PC-3 (cell line): ENCODE measurements at regions not wholly inside any gene's neighbourhood (a gene's known extent, or its start where the extent isn't known, plus 50 kb on each side); places are given as distances from the start of the nearest gene placed in this dataset.

ENCODE experiments used
- ATAC-seq: fragments of 200-7000 bp; cut with Tn5 transposase; 2 replicates; pipeline ENCODE4 v1.9.1; 2020; ENCODE audit warnings: mild to moderate bottlenecking, moderate library complexity
- BruUV-seq: library from RNA; stranded (reverse); fragments of 400-500 nt; replicated peaks from 2 replicates; lab custom pipeline; 2021; lab: Mats Ljungman, UMichigan
- CTCF ChIA-PET: fragments of 300-600 bp; sonication (Branson Sonifier 250); formaldehyde crosslinking; loops from one replicate; lab custom pipeline; 2022; ENCODE audit warnings: antibody characterized with exemption; lab: Charles Lee
- POLR2A ChIA-PET: fragments of 300-600 bp; sonication (Branson Sonifier 250); formaldehyde crosslinking; loops from one replicate; lab custom pipeline; 2022; ENCODE audit warnings: antibody characterized with exemption; ENCODE audit not compliant: unreplicated experiment; lab: Charles Lee
- DNase-seq: peaks from one replicate; pipeline ENCODE4 v3.0.0-alpha.2; 2015
- H2AFZ ChIP-seq: fragments of 300-600 bp; sonication (generic); 2 replicates; pipeline ENCODE4 v1.6.0; 2016; ENCODE audit warnings: antibody characterized with exemption, low read length
- H3F3A ChIP-seq: fragments of 300-600 bp; sonication (generic); one replicate; pipeline ENCODE4 v1.6.0; 2017; ENCODE audit warnings: antibody characterized with exemption, low read length, control low read depth, mild to moderate bottlenecking; ENCODE audit not compliant: unreplicated experiment
- H3K27ac ChIP-seq: fragments of 300-600 bp; sonication (generic); 2 replicates; pipeline ENCODE4 v1.5.1; 2016; ENCODE audit warnings: mild to moderate bottlenecking, low read length
- H3K27me3 ChIP-seq: fragments of 300-600 bp; sonication (generic); 2 replicates; pipeline ENCODE4 v1.6.1; 2016; ENCODE audit warnings: low read length, mixed read lengths
- H3K36me3 ChIP-seq: fragments of 300-600 bp; sonication (generic); 2 replicates; pipeline ENCODE4 v1.6.1; 2016; ENCODE audit warnings: low read depth, mixed run types, low read length, mixed read lengths
- H3K4me1 ChIP-seq: fragments of 300-600 bp; sonication (generic); 2 replicates; pipeline ENCODE4 v1.5.1; 2016; ENCODE audit warnings: low read length; ENCODE audit not compliant: insufficient read depth
- H3K4me2 ChIP-seq: fragments of 300-600 bp; sonication (generic); 2 replicates; pipeline ENCODE4 v1.6.0; 2016; ENCODE audit warnings: low read length
- H3K4me3 ChIP-seq: fragments of 300-600 bp; sonication (generic); 2 replicates; pipeline ENCODE4 v1.5.1; 2016; ENCODE audit warnings: mild to moderate bottlenecking, low read length, mixed read lengths
- H3K79me2 ChIP-seq: fragments of 300-600 bp; sonication (generic); 2 replicates; pipeline ENCODE4 v1.6.1; 2017; ENCODE audit warnings: low read length, mixed read lengths
- H3K9ac ChIP-seq: fragments of 300-600 bp; sonication (generic); 2 replicates; pipeline ENCODE4 v1.6.0; 2016; ENCODE audit warnings: mild to moderate bottlenecking, low read length
- H3K9me2 ChIP-seq: fragments of 300-600 bp; sonication (generic); replicated peaks from 2 replicates; pipeline ENCODE4 v1.6.1; 2016; ENCODE audit warnings: mixed run types, low read length, mixed read lengths
- H3K9me3 ChIP-seq: fragments of 300-600 bp; sonication (generic); 2 replicates; pipeline ENCODE4 v1.6.1; 2016; ENCODE audit warnings: low read length, mixed read lengths
- H4K20me1 ChIP-seq: fragments of 300-600 bp; sonication (generic); 2 replicates; pipeline ENCODE4 v1.6.1; 2016; ENCODE audit warnings: low read length, mixed read lengths
- EZH2 ChIP-seq: fragments of 300-600 bp; sonication (generic); IDR thresholded peaks from one replicate; pipeline ENCODE4 v1.6.1; 2017; ENCODE audit warnings: antibody characterized with exemption, mild to moderate bottlenecking, low read length; ENCODE audit not compliant: unreplicated experiment
- EZH2phosphoT487 ChIP-seq: fragments of 300-600 bp; sonication (generic); IDR thresholded peaks from 2 replicates; pipeline ENCODE4 v1.6.1; 2018; ENCODE audit warnings: mild to moderate bottlenecking, antibody characterized with exemption, low read length, borderline replicate concordance
- intact Hi-C: fragments of 100-400 bp; cut with micrococcal nuclease; formaldehyde crosslinking; loops from 2 replicates; pipeline ENCODE4 v1.9.0; 2023
- TF ChIP-seq, protein P1 (sequence below): fragments of 300-600 bp; sonication (generic); conservative IDR thresholded peaks from 2 replicates; pipeline ENCODE4 v1.5.1; 2017; ENCODE audit warnings: antibody characterized with exemption, low read depth, mild to moderate bottlenecking, low read length

DNA sequence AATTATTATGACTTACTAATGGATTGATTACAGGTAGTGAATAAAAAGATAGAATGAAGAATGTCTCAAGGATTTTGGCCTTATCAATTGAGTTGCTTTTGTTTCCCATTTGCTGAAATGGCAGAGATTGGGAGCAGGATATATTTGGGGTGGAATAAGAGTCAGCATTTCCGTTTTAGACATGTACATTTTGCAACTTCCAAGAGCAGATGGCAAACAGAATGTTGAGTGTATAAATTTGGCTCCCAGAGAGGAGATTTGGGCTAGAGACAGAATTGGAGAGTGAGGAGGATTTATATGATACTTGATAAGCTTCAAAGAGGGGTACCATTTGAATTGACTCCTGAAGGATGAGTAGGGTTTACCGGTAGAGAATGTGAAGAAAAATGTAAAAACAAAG lies 437.9 kb upstream of the PAPPA start:
- Histone ChIP-seq H3K9me2 (no peaks in the 10 kb centered on the region), H3F3A (no peaks in the 10 kb centered on the region), H3K27me3 (no peaks in the 10 kb centered on the region), H3K9ac (no peak overlapping the region), H3K36me3 (no peaks in the 10 kb centered on the region), H3K79me2 (no peaks in the 10 kb centered on the region), H3K9me3 (no peaks in the 10 kb centered on the region), H3K4me2 (no peak overlapping the region), H2AFZ (no peak overlapping the region), H3K4me3 (no peak overlapping the region), H3K27ac (no peak overlapping the region), H3K4me1 (no peaks in the 10 kb centered on the region), H4K20me1 (no peaks in the 10 kb centered on the region)
- TF ChIP-seq EZH2, result no peak
- TF ChIP-seq, protein P1, sequence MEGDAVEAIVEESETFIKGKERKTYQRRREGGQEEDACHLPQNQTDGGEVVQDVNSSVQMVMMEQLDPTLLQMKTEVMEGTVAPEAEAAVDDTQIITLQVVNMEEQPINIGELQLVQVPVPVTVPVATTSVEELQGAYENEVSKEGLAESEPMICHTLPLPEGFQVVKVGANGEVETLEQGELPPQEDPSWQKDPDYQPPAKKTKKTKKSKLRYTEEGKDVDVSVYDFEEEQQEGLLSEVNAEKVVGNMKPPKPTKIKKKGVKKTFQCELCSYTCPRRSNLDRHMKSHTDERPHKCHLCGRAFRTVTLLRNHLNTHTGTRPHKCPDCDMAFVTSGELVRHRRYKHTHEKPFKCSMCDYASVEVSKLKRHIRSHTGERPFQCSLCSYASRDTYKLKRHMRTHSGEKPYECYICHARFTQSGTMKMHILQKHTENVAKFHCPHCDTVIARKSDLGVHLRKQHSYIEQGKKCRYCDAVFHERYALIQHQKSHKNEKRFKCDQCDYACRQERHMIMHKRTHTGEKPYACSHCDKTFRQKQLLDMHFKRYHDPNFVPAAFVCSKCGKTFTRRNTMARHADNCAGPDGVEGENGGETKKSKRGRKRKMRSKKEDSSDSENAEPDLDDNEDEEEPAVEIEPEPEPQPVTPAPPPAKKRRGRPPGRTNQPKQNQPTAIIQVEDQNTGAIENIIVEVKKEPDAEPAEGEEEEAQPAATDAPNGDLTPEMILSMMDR, result no peak
- TF ChIP-seq EZH2phosphoT487, result no peak
- DNase-seq, result no peak
- ChIA-PET POLR2A (no interaction called here), CTCF (no interaction called here)
- ATAC-seq, result no peak
- no TSS peak for BruUV-seq
- intact Hi-C loops, result no loop called here

DNA sequence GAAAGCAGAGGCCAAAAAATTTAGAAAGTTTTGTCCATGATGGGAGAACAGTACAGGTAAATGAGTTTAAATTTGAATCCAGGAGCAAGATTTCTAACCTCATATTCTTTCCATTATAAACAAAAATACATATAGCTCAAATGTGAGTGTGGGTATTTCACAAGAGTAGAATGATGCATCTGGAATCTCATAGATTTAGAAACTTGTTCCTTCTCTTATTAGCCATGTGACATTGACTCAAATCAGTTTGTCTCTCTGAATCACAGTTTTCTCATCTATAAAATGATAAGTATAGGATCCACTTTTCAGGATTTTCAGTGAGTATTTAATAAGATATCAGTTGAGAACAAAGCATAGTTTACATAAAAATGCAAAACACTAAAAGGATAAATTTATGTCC lies 436.3 kb upstream of the PAPPA start:
- TF ChIP-seq, protein P1, result no peak
- no peak for TF ChIP-seq EZH2phosphoT487
- TF ChIP-seq EZH2, result no peak
- H3K9me2 ChIP-seq, result no peaks in the 10 kb centered on the region
- no peak for DNase-seq

DNA sequence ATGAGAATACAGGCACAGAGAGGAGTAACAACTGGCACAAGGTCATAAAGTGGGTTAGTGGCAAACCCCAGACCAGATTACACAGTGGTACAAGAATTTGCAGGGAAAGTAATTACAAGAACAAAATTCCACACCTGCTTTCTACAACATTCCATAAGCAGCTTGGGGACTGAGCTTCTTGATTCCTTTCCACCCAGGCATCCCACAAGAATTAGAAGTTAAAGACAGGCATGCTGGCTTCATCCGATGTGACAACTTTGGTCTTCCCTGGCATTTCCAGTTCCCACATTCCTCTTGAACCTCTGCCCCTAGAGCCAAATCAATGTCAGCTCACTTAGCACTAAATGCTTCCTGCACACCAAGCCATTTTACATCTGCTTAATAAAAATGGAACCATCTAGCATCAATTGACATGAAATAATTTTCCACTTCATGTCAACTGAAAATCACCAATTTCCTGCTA lies 435.8 kb upstream of the PAPPA start:
- H3K4me1 ChIP-seq, result no peaks in the 10 kb centered on the region
- no peak overlapping the region for H3K4me2 ChIP-seq
- POLR2A ChIA-PET, result no interaction called here
- H3K27me3 ChIP-seq, result no peaks in the 10 kb centered on the region
- no TSS peak for BruUV-seq
- H2AFZ ChIP-seq, result no peak overlapping the region
- no peaks in the 10 kb centered on the region for H3K9me2 ChIP-seq
- CTCF ChIA-PET, result no interaction called here
- TF ChIP-seq EZH2phosphoT487 (no peak), EZH2 (no peak)
- TF ChIP-seq, protein P1, result no peak
- H4K20me1 ChIP-seq, result no peaks in the 10 kb centered on the region
- H3K4me3 ChIP-seq, result no peak overlapping the region
- DNase-seq, result no peak
- H3K9ac ChIP-seq, result no peak overlapping the region
- H3K79me2 ChIP-seq, result no peaks in the 10 kb centered on the region
- ATAC-seq, result no peak
- H3K9me3 ChIP-seq, result no peaks in the 10 kb centered on the region
- intact Hi-C loops, result no loop called here
- H3F3A ChIP-seq, result no peaks in the 10 kb centered on the region
- H3K36me3 ChIP-seq, result no peaks in the 10 kb centered on the region
- H3K27ac ChIP-seq, result no peak overlapping the region

More for the DNA sequence above, 436.3 kb upstream of the PAPPA start:
- intact Hi-C loops, result no loop called here
- H4K20me1 ChIP-seq, result no peaks in the 10 kb centered on the region
- no peaks in the 10 kb centered on the region for H3K79me2 ChIP-seq
- no peaks in the 10 kb centered on the region for H3K4me1 ChIP-seq
- H2AFZ ChIP-seq, result no peak overlapping the region
- H3K27me3 ChIP-seq, result no peaks in the 10 kb centered on the region
- CTCF ChIA-PET, result no interaction called here
- no peak overlapping the region for H3K27ac ChIP-seq
- POLR2A ChIA-PET, result no interaction called here
- no peak overlapping the region for H3K4me2 ChIP-seq
- H3K9ac ChIP-seq, result no peak overlapping the region
- BruUV-seq, result no TSS peak
- no peak overlapping the region for H3K4me3 ChIP-seq
- H3K9me3 ChIP-seq, result no peaks in the 10 kb centered on the region
- no peaks in the 10 kb centered on the region for H3K36me3 ChIP-seq
- no peaks in the 10 kb centered on the region for H3F3A ChIP-seq
- ATAC-seq, result no peak
